SK-N-SH treated with all-trans-retinoic acid at 6 μM for 48 hours (cell line): ENCODE measurements at regions not wholly inside any gene's neighbourhood (a gene's known extent, or its start where the extent isn't known, plus 50 kb on each side); places are given as distances from the start of the nearest gene placed in this dataset.

Source experiments
- BACH2 ChIP-seq: fragments of 250-450 bp; sonication (Bioruptor Pico); IDR thresholded peaks from 2 replicates; pipeline ENCODE4 v1.9.0; 2021; ENCODE audit warnings: mild to moderate bottlenecking, borderline replicate concordance
- ESRRG ChIP-seq: fragments of 250-450 bp; sonication (Bioruptor Pico); IDR thresholded peaks from 2 replicates; pipeline ENCODE4 v1.6.1; 2021; ENCODE audit warnings: mild to moderate bottlenecking
- GLIS3 ChIP-seq: fragments of 250-450 bp; sonication (Bioruptor Pico); IDR thresholded peaks from 2 replicates; pipeline ENCODE4 v1.5.0; 2020; ENCODE audit warnings: mild to moderate bottlenecking, moderate library complexity
- RARB ChIP-seq: fragments of 250-450 bp; sonication (Bioruptor Pico); IDR thresholded peaks from 2 replicates; pipeline ENCODE4 v1.8.0; 2021; ENCODE audit warnings: mild to moderate bottlenecking, moderate library complexity
- TOX ChIP-seq: fragments of 250-450 bp; sonication (Bioruptor Pico); IDR thresholded peaks from 2 replicates; pipeline ENCODE4 v1.8.0; 2021; ENCODE audit warnings: mild to moderate bottlenecking, moderate library complexity, borderline replicate concordance
- ZC3H10 ChIP-seq: fragments of 250-450 bp; sonication (Bioruptor Pico); IDR thresholded peaks from 2 replicates; pipeline ENCODE4 v1.5.1; 2021; ENCODE audit warnings: mild to moderate bottlenecking, moderate library complexity
- ZFP30 ChIP-seq: fragments of 450-650 bp; formaldehyde crosslinking; IDR thresholded peaks from 2 replicates; pipeline ENCODE4 v1.5.0; 2022; ENCODE audit warnings: mild to moderate bottlenecking, moderate library complexity
- ZNF8 ChIP-seq: fragments of 450-650 bp; formaldehyde crosslinking; IDR thresholded peaks from 2 replicates; pipeline ENCODE4 v1.5.0; 2020; ENCODE audit warnings: mild to moderate bottlenecking, moderate library complexity
- TF ChIP-seq, protein P1 (sequence below): fragments of 250-450 bp; sonication (Bioruptor Pico); IDR thresholded peaks from 2 replicates; pipeline ENCODE4 v1.8.0; 2021; ENCODE audit warnings: low read depth, mild to moderate bottlenecking, moderate library complexity, borderline replicate concordance

DNA sequence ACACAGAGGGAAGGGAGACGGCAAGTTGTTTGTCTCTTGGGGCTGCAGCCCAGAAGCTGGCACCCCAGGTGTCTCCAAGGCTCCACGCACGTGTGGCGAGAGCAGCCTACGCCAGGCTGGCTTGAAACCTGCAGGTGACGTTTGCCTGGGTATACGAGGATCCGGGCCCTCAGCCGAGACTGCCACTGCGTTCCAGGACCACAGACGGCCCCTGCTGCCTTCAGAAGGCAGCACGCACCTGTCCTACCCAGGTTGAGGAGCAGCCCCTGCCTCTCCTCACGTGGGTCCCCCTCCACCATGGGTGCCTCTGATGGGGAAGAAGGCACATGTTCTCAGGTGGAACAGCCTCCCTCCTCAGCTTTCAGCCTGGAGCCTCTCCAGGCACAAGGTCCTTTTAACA, 75.3 kb upstream of the PRR20G start:
- no peak for TF ChIP-seq TOX (CRISPR knock-in tag)
- TF ChIP-seq RARB (CRISPR knock-in tag): no peak
- no peak for TF ChIP-seq ZFP30 (CRISPR knock-in tag)
- TF ChIP-seq BACH2 (CRISPR knock-in tag): no peak
- no peak for TF ChIP-seq ZNF8 (CRISPR knock-in tag)
- TF ChIP-seq GLIS3 (CRISPR knock-in tag): no peak
- TF ChIP-seq, protein P1, sequence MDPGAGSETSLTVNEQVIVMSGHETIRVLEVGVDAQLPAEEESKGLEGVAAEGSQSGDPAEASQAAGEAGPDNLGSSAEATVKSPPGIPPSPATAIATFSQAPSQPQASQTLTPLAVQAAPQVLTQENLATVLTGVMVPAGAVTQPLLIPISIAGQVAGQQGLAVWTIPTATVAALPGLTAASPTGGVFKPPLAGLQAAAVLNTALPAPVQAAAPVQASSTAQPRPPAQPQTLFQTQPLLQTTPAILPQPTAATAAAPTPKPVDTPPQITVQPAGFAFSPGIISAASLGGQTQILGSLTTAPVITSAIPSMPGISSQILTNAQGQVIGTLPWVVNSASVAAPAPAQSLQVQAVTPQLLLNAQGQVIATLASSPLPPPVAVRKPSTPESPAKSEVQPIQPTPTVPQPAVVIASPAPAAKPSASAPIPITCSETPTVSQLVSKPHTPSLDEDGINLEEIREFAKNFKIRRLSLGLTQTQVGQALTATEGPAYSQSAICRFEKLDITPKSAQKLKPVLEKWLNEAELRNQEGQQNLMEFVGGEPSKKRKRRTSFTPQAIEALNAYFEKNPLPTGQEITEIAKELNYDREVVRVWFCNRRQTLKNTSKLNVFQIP: no peak
- TF ChIP-seq ZC3H10: no peak
- TF ChIP-seq ESRRG (CRISPR knock-in tag): no peak
